T-cell (primary cell): ENCODE measurements at regions not wholly inside any gene's neighbourhood (a gene's known extent, or its start where the extent isn't known, plus 50 kb on each side); places are given as distances from the start of the nearest gene placed in this dataset.

Experiments
- ATAC-seq, 4 experiments: fragments of 200-7000 bp in 3 of 4; fragments of 150-1000 bp in 1 of 4; cut with Tn5 transposase; replicated peaks in 1 of 4; 1 replicate in 3 of 4; 2 replicates in 1 of 4; pipeline ENCODE4 v1.10.0; 2021; ENCODE audit warnings: moderate library complexity in 3 of 4, mild to moderate bottlenecking in 2 of 4, moderate number of reproducible peaks in 1 of 4
- CTCF ChIA-PET, 2 donors: fragments of 300-600 bp; sonication (Branson Sonifier 250); formaldehyde crosslinking; loops; one replicate each; lab custom pipeline; 2022; ENCODE audit warnings: antibody characterized with exemption in 2 of 2; lab: Charles Lee
- POLR2A ChIA-PET, 2 donors: fragments of 300-600 bp; sonication (Branson Sonifier 250); formaldehyde crosslinking; loops; one replicate each; lab custom pipeline; 2022; ENCODE audit warnings: antibody characterized with exemption in 2 of 2; lab: Charles Lee
- DNase-seq, 35 experiments: peaks; one replicate each; pipeline versions ENCODE4 v3.0.0 to v3.0.0-alpha.2; 2013 to 2023
- H3K27ac ChIP-seq: one replicate; pipeline ENCODE4 v1.5.1; 2013; ENCODE audit warnings: low read length
- H3K27me3 ChIP-seq, 2 experiments: replicated peaks in 1 of 2; 1 replicate in 1 of 2; 2 replicates in 1 of 2; pipeline versions ENCODE4 v1.6.1 to v1.7.0; 2013; ENCODE audit warnings: low read length in 1 of 2, mixed read lengths in 1 of 2; ENCODE audit not compliant: control insufficient read depth in 2 of 2, insufficient read depth in 2 of 2; ENCODE audit errors: extremely low read depth in 1 of 2
- H3K36me3 ChIP-seq, 2 donors: 1 replicate in 1 of 2; 2 replicates in 1 of 2; pipeline versions ENCODE4 v1.6.1 to v1.7.0; 2013; ENCODE audit warnings: low read length in 1 of 2; ENCODE audit not compliant: control insufficient read depth in 2 of 2, insufficient read depth in 1 of 2; ENCODE audit errors: extremely low read depth in 1 of 2
- H3K4me1 ChIP-seq, 2 experiments: 1 replicate in 1 of 2; 2 replicates in 1 of 2; pipeline versions ENCODE4 v1.6.1 to v1.7.0; 2013; ENCODE audit warnings: low read length in 2 of 2, mixed read lengths in 1 of 2; ENCODE audit not compliant: insufficient read depth in 2 of 2, control insufficient read depth in 1 of 2; ENCODE audit errors: extremely low read depth in 1 of 2
- H3K4me3 ChIP-seq, 2 donors: 1 replicate in 1 of 2; 2 replicates in 1 of 2; pipeline versions ENCODE4 v1.5.1 to v1.7.0; 2013; ENCODE audit warnings: mild to moderate bottlenecking in 2 of 2, low read length in 1 of 2, moderate library complexity in 1 of 2; ENCODE audit not compliant: control insufficient read depth in 1 of 2; ENCODE audit errors: extremely low read depth in 1 of 2
- H3K9me3 ChIP-seq: 2 replicates; pipeline ENCODE4 v1.7.0; 2013
- H3K27ac Mint-ChIP-seq, 2 donors: one replicate each; pipeline ENCODE4 v1.8.0; 2020 to 2021; ENCODE audit warnings: mild to moderate bottlenecking in 2 of 2, mixed read lengths in 2 of 2
- H3K27me3 Mint-ChIP-seq, 2 donors: one replicate each; pipeline ENCODE4 v1.8.0; 2021 to 2022; ENCODE audit warnings: mixed read lengths in 2 of 2
- H3K36me3 Mint-ChIP-seq: one replicate; pipeline ENCODE4 v1.8.0; 2021; ENCODE audit warnings: mixed read lengths
- H3K4me1 Mint-ChIP-seq, 3 donors: one replicate each; pipeline ENCODE4 v1.8.0; 2020 to 2022; ENCODE audit warnings: mixed read lengths in 3 of 3, mild to moderate bottlenecking in 1 of 3
- H3K4me3 Mint-ChIP-seq, 3 donors: one replicate each; pipeline ENCODE4 v1.8.0; 2020 to 2022; ENCODE audit warnings: mild to moderate bottlenecking in 3 of 3, mixed read lengths in 3 of 3, moderate library complexity in 3 of 3
- H3K9me3 Mint-ChIP-seq, 3 donors: one replicate each; pipeline ENCODE4 v1.8.0; 2020 to 2022; ENCODE audit warnings: mixed read lengths in 3 of 3
- WGBS: methylation state at CpG from one replicate; pipeline ENCODE4 v1.1.5; 2013; ENCODE audit warnings: missing lambda C conversion rate; ENCODE audit not compliant: insufficient coverage; 5-methylcytosine and 5-hydroxymethylcytosine counted together

DNA sequence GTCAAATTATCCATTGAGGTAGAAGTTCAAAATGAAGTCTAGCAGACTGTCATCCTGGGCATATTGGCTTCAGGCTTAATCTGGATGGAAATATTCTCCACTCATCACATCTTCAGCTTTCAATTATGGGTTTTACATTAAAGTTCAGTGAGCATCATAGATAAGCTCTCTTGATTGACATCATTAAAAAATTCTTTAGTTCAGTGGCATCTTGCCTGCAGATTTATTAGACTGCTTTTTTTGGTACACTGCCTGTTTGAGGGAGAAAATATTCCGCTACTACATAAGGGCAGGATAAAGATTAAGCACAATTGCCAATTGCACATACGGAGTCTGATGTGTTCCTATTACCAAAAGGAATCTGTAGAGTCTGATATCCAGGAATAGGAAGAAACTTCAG lies 2353.8 kb downstream of the MAT2B start:
- H3K9me3 Mint-ChIP-seq: peaks cover 7 to 30% (median 22%) of the 10 kb centered on the region in 3 donors
- H3K27ac Mint-ChIP-seq: no peak overlapping the region
- Histone ChIP-seq H3K27me3 (no peaks in the 10 kb centered on the region), H3K4me1 (no peaks in the 10 kb centered on the region), H3K4me3 (no peak overlapping the region), H3K27ac (no peak overlapping the region), H3K9me3 (no peaks in the 10 kb centered on the region), H3K36me3 (no peaks in the 10 kb centered on the region)
- no peak for ATAC-seq
- no peak for DNase-seq
- H3K27me3 Mint-ChIP-seq: no peaks in the 10 kb centered on the region
- no peak overlapping the region for H3K4me3 Mint-ChIP-seq
- H3K36me3 Mint-ChIP-seq: no peaks in the 10 kb centered on the region
- CTCF ChIA-PET: no interaction called here
- H3K4me1 Mint-ChIP-seq: no peaks in the 10 kb centered on the region
- POLR2A ChIA-PET: no interaction called here
- 100% methylated on average over 1 of the region's 2 CpGs for WGBS

DNA sequence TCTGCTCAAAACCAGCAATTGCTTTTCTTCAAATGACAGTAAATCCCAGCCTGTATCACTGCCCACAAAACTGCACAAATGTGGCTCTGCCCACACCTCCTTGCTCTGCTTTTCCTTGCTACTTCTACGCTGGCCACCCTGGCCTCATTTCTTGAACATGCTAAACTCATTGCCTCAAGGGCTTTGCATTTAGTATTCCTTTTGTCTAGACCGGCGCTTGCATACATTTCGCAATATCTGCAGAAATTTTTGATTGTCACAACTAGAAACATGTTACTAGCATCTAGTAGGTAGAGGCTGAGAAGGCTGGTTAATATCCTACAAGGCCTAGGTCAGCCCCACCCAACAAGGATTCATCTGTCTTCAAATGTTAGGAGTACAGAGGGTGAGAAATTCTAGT lies 2357.8 kb downstream of the MAT2B start:
- ChIA-PET POLR2A (no interaction called here), CTCF (no interaction called here)
- Histone ChIP-seq H3K27ac (no peak overlapping the region), H3K36me3 (no peaks in the 10 kb centered on the region), H3K4me3 (no peak overlapping the region), H3K27me3 (no peaks in the 10 kb centered on the region), H3K4me1 (no peaks in the 10 kb centered on the region), H3K9me3 (no peaks in the 10 kb centered on the region)
- no CpG with 5 or more reads among the region's 4 CpGs for WGBS
- DNase-seq (no peak), ATAC-seq (no peak)
- H3K4me1 Mint-ChIP-seq: no peaks in the 10 kb centered on the region
- no peaks in the 10 kb centered on the region for H3K36me3 Mint-ChIP-seq
- peaks cover 10 to 23% (median 11%) of the 10 kb centered on the region in 3 donors for H3K9me3 Mint-ChIP-seq
- H3K27me3 Mint-ChIP-seq: no peaks in the 10 kb centered on the region
- H3K4me3 Mint-ChIP-seq: no peak overlapping the region
- no peak overlapping the region for H3K27ac Mint-ChIP-seq

DNA sequence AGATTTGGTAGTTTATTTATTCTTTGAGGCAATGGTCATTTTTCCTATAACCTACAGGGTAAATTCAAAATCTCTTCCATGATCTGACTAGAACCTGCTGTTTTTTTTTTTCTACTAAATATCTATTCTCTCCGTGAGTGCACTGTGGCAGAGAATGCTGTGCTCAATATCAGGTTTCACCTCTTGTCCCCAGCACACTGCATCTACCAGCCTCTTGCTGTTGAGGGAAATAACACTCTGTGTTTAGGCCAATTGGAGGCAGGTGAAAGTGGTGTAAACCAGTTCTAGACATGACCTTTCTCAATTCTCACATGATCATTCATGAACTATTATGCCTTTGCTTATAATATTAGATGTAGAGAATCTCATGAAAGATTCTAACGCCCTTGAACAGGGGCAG lies 2365.9 kb downstream of the MAT2B start:
- Histone ChIP-seq H3K27ac (no peak overlapping the region), H3K4me1 (no peaks in the 10 kb centered on the region), H3K9me3 (no peaks in the 10 kb centered on the region), H3K4me3 (no peak overlapping the region), H3K36me3 (no peaks in the 10 kb centered on the region), H3K27me3 (no peaks in the 10 kb centered on the region)
- H3K27me3 Mint-ChIP-seq: no peaks in the 10 kb centered on the region
- no peak for ATAC-seq
- H3K36me3 Mint-ChIP-seq: no peaks in the 10 kb centered on the region
- H3K9me3 Mint-ChIP-seq: peaks cover 5 to 13% (median 8%) of the 10 kb centered on the region in 3 donors
- no peak overlapping the region for H3K4me3 Mint-ChIP-seq
- no peak overlapping the region for H3K27ac Mint-ChIP-seq
- H3K4me1 Mint-ChIP-seq: no peaks in the 10 kb centered on the region
- POLR2A ChIA-PET: no interaction called here
- no CpG with 5 or more reads among the region's 2 CpGs for WGBS
- no peak for DNase-seq
- CTCF ChIA-PET: no interaction called here

DNA sequence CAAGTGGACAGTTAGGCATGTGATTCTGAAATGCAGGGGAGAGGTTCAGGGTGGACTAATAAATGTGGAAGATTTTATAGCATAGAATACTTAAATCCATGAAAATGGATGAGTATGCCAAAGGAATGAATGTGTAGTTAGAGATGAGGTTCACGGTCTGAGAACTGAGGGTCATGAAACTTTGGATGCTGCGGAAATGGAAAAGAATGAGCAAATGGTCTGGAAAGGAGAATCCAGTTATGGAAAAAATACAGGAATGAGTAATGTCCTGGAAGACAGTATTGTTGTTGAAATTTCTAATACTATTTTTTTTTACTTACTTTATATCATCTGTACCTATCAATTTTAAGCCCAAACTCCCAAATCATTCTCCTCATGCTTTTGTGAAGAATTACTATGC lies 2369.4 kb downstream of the MAT2B start:
- DNase-seq (no peak), ATAC-seq (no peak)
- Mint-ChIP-seq H3K27ac (no peak overlapping the region), H3K4me3 (no peak overlapping the region), H3K36me3 (no peaks in the 10 kb centered on the region), H3K9me3 (peaks cover 17 to 23% (median 22%) of the 10 kb centered on the region in 3 donors), H3K27me3 (no peaks in the 10 kb centered on the region), H3K4me1 (no peaks in the 10 kb centered on the region)
- POLR2A ChIA-PET: no interaction called here
- Histone ChIP-seq H3K27ac (no peak overlapping the region), H3K9me3 (no peaks in the 10 kb centered on the region), H3K4me1 (no peaks in the 10 kb centered on the region), H3K36me3 (no peaks in the 10 kb centered on the region), H3K27me3 (no peaks in the 10 kb centered on the region), H3K4me3 (no peak overlapping the region)
- no CpG with 5 or more reads among the region's 2 CpGs for WGBS
- CTCF ChIA-PET: no interaction called here

DNA sequence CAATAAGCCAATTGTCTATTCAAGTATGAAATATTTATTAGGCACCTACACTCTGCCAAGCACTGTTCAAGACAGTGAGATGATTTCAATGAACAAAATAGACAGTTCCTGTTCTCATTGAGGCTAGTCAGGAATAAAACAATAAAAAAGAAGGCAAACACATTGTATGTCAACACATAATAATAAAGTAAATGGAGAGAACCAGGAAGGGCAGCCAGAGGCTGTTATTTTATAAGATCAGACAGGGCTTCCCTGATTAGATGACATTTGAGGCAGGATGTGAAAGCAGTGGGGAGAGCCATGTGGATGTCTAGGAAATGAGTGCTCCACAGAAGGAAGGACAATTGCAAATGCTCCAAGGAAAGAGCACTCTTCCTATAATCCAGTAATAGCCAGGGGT lies 2371.1 kb downstream of the MAT2B start:
- POLR2A ChIA-PET: no interaction called here
- no peaks in the 10 kb centered on the region for H3K27me3 Mint-ChIP-seq
- no peaks in the 10 kb centered on the region for H3K9me3 ChIP-seq

DNA sequence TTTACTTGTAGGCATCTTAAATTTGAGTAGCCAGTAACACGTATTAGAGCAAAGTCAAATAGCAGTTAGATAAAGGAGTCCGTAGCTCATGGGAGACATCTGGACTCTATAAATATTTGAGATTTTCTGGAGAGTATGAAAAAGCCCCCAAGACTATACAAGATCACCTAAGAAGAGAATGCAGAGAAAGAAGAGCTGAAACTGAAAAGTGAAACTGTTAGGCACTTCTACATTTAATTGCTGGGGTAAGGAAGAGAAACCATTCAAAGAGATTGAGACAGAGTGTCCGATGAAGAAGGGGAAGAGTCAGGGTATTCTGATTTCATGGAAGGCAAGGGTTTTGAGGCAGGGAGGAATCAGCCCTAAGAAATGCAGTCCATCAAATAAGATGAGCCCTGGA lies 2372.1 kb downstream of the MAT2B start:
- peaks cover 18 to 23% (median 22%) of the 10 kb centered on the region in 3 donors for H3K9me3 Mint-ChIP-seq
- Histone ChIP-seq H3K27ac (no peak overlapping the region), H3K9me3 (no peaks in the 10 kb centered on the region), H3K4me1 (no peaks in the 10 kb centered on the region), H3K36me3 (no peaks in the 10 kb centered on the region), H3K4me3 (no peak overlapping the region), H3K27me3 (no peaks in the 10 kb centered on the region)
- no peak for DNase-seq
- no peaks in the 10 kb centered on the region for H3K4me1 Mint-ChIP-seq
- CTCF ChIA-PET: no interaction called here
- WGBS: 100% methylated on average over 1 of the region's 3 CpGs
- H3K36me3 Mint-ChIP-seq: no peaks in the 10 kb centered on the region
- H3K27me3 Mint-ChIP-seq: no peaks in the 10 kb centered on the region
- POLR2A ChIA-PET: no interaction called here
- ATAC-seq: no peak
- H3K27ac Mint-ChIP-seq: no peak overlapping the region
- H3K4me3 Mint-ChIP-seq: no peak overlapping the region

More for the DNA sequence above, 2371.1 kb downstream of the MAT2B start:
- DNase-seq: no peak
- CTCF ChIA-PET: no interaction called here
- H3K4me1 ChIP-seq: no peaks in the 10 kb centered on the region
- peaks cover 15 to 23% (median 22%) of the 10 kb centered on the region in 3 donors for H3K9me3 Mint-ChIP-seq
- no peak for ATAC-seq
- H3K4me1 Mint-ChIP-seq: no peaks in the 10 kb centered on the region
- H3K4me3 Mint-ChIP-seq: no peak overlapping the region
- no peaks in the 10 kb centered on the region for H3K27me3 ChIP-seq
- H3K27ac ChIP-seq: no peak overlapping the region
- H3K4me3 ChIP-seq: no peak overlapping the region
- H3K36me3 Mint-ChIP-seq: no peaks in the 10 kb centered on the region
- H3K36me3 ChIP-seq: no peaks in the 10 kb centered on the region
- H3K27ac Mint-ChIP-seq: no peak overlapping the region

DNA sequence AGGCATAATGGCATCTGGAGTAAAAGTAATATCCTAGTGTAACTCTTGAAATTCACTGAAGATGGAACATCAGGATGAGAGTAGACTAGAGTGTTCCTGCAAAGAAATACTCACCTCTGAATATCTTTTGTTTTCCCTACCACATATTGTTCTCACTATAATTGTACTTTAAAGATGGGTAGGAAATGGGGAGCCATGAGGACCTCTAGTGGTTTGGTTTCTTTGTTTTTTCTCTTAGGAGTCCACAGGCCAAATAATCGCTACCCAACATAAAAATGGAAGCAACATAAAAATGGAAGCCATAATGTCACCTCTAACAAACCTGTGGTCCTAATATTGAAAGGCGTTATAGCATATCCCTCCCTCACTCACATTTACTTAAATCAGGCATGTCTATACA lies 2375.8 kb downstream of the MAT2B start:
- CTCF ChIA-PET: no interaction called here
- H3K36me3 Mint-ChIP-seq: no peaks in the 10 kb centered on the region
- H3K4me3 ChIP-seq: no peak overlapping the region
- DNase-seq: no peak
- H3K9me3 ChIP-seq: no peaks in the 10 kb centered on the region
- H3K4me3 Mint-ChIP-seq: no peak overlapping the region
- peaks cover 19 to 24% (median 22%) of the 10 kb centered on the region in 3 donors for H3K9me3 Mint-ChIP-seq
- no peak for ATAC-seq
- no peaks in the 10 kb centered on the region for H3K4me1 Mint-ChIP-seq
- POLR2A ChIA-PET: no interaction called here
- H3K27ac Mint-ChIP-seq: no peak overlapping the region
- H3K36me3 ChIP-seq: no peaks in the 10 kb centered on the region
- no peaks in the 10 kb centered on the region for H3K4me1 ChIP-seq
- no peaks in the 10 kb centered on the region for H3K27me3 ChIP-seq
- H3K27me3 Mint-ChIP-seq: no peaks in the 10 kb centered on the region
- 60% methylated on average over 1 of the region's 2 CpGs for WGBS
- no peak overlapping the region for H3K27ac ChIP-seq
